H1 (cell line): ENCODE measurements at regions not wholly inside any gene's neighbourhood (a gene's known extent, or its start where the extent isn't known, plus 50 kb on each side); places are given as distances from the start of the nearest gene placed in this dataset.

Source experiments
- CTCF ChIA-PET: fragments of 300-600 bp; sonication (Branson Sonifier 250); formaldehyde crosslinking; loops from one replicate; lab custom pipeline; 2021; ENCODE audit not compliant: partially characterized antibody; lab: Charles Lee
- POLR2A ChIA-PET: fragments of 300-600 bp; sonication (Branson Sonifier 250); formaldehyde crosslinking; loops from one replicate; lab custom pipeline; 2021; ENCODE audit warnings: inconsistent platforms; ENCODE audit not compliant: partially characterized antibody; lab: Charles Lee
- DNase-seq, 2 experiments: peaks; one replicate each; pipeline versions ENCODE4 v3.0.0 to v3.0.0-alpha.2; 2010 to 2022; ENCODE audit warnings: low spot score in 2 of 2, low read depth in 1 of 2, mixed read lengths in 1 of 2
- FAIRE-seq: peaks from 2 replicates; lab custom pipeline; 2011; peaks lifted over from hg19 to GRCh38; lab: Jason Lieb, UNC
- H2AFZ ChIP-seq: 2 replicates; pipeline ENCODE4 v1.8.1; 2012; ENCODE audit warnings: low read length, inconsistent platforms
- H2AK5ac ChIP-seq: 2 replicates; pipeline ENCODE4 v1.6.1; 2013; ENCODE audit warnings: low read depth, low read length
- H2BK120ac ChIP-seq: replicated peaks from 2 replicates; pipeline ENCODE3; 2013; ENCODE audit warnings: low read depth, low read length, inconsistent platforms
- H2BK12ac ChIP-seq: 2 replicates; pipeline ENCODE4 v1.6.1; 2013; ENCODE audit warnings: low read depth, low read length
- H2BK15ac ChIP-seq: 2 replicates; pipeline ENCODE4 v1.6.1; 2013; ENCODE audit warnings: low read length
- H2BK20ac ChIP-seq: 2 replicates; pipeline ENCODE4 v1.6.1; 2013; ENCODE audit warnings: low read length
- H2BK5ac ChIP-seq: 2 replicates; pipeline ENCODE4 v1.6.1; 2013; ENCODE audit warnings: low read depth, low read length
- H3K14ac ChIP-seq: 2 replicates; pipeline ENCODE4 v1.6.1; 2013; ENCODE audit warnings: inconsistent platforms; ENCODE audit not compliant: insufficient read length
- H3K18ac ChIP-seq: 2 replicates; pipeline ENCODE4 v1.6.1; 2013; ENCODE audit warnings: low read length; ENCODE audit errors: extremely low read depth
- H3K23ac ChIP-seq: 2 replicates; pipeline ENCODE4 v1.6.1; 2013; ENCODE audit warnings: inconsistent platforms; ENCODE audit not compliant: insufficient read length
- H3K23me2 ChIP-seq: 2 replicates; pipeline ENCODE4 v1.6.1; 2013; ENCODE audit warnings: low read depth, low read length
- H3K27ac ChIP-seq: 2 replicates; pipeline ENCODE4 v1.6.1; 2011; ENCODE audit warnings: low read depth, low read length, inconsistent platforms
- H3K27me3 ChIP-seq, 4 experiments: replicated peaks in 1 of 4; 1 replicate in 1 of 4; 2 replicates in 3 of 4; pipeline versions ENCODE4 v1.6.1 to v1.8.1; 2011 to 2013; ENCODE audit warnings: low read length in 3 of 4, mild to moderate bottlenecking in 3 of 4, inconsistent platforms in 2 of 4, mixed read lengths in 2 of 4, moderate library complexity in 1 of 4; ENCODE audit not compliant: control insufficient read depth in 3 of 4, insufficient read depth in 3 of 4; ENCODE audit errors: extremely low read depth in 1 of 4
- H3K36me3 ChIP-seq, 4 experiments: 2 replicates each; pipeline versions ENCODE4 v1.6.1 to v1.8.1; 2011 to 2013; ENCODE audit warnings: mild to moderate bottlenecking in 4 of 4, low read length in 3 of 4, moderate library complexity in 2 of 4, control low read depth in 1 of 4, inconsistent platforms in 1 of 4; ENCODE audit not compliant: insufficient read depth in 4 of 4, control insufficient read depth in 2 of 4
- H3K4ac ChIP-seq: replicated peaks from 2 replicates; pipeline ENCODE3; 2013; ENCODE audit warnings: low read length, low read depth, mixed read lengths, inconsistent platforms; ENCODE audit not compliant: insufficient read length
- H3K4me1 ChIP-seq, 4 experiments: replicated peaks in 1 of 4; 1 replicate in 1 of 4; 2 replicates in 3 of 4; pipeline versions ENCODE4 v1.6.1 to v1.8.1; 2011 to 2013; ENCODE audit warnings: low read length in 3 of 4, inconsistent platforms in 2 of 4, mixed read lengths in 1 of 4; ENCODE audit not compliant: insufficient read depth in 4 of 4, control insufficient read depth in 3 of 4
- H3K4me2 ChIP-seq, 2 experiments: 2 replicates each; pipeline versions ENCODE4 v1.6.1 to v1.8.1; 2011 to 2013; ENCODE audit warnings: low read depth in 2 of 2, low read length in 2 of 2, control low read depth in 1 of 2, inconsistent platforms in 1 of 2, mild to moderate bottlenecking in 1 of 2; ENCODE audit not compliant: insufficient read depth in 1 of 2
- H3K4me3 ChIP-seq, 4 experiments: fragments of 200-600, 300-600 bp in 1 of 4; sonication (generic), shearing (Covaris generic), sonication (Bioruptor Twin) in 1 of 4; 2 replicates each; pipeline versions ENCODE4 v1.5.1 to v1.8.1; 2011 to 2016; ENCODE audit warnings: low read length in 4 of 4, low read depth in 3 of 4, control low read depth in 2 of 4, inconsistent platforms in 2 of 4, mild to moderate bottlenecking in 2 of 4, mixed read lengths in 1 of 4, moderate library complexity in 1 of 4; ENCODE audit not compliant: insufficient read depth in 2 of 4; ENCODE audit errors: extremely low read depth in 1 of 4
- H3K56ac ChIP-seq: replicated peaks from 2 replicates; pipeline ENCODE3; 2013; ENCODE audit warnings: low read depth, mild to moderate bottlenecking, mixed read lengths, low read length, inconsistent platforms; ENCODE audit not compliant: insufficient read length
- H3K79me1 ChIP-seq: 2 replicates; pipeline ENCODE4 v1.6.1; 2013; ENCODE audit warnings: low read depth, low read length, control low read depth
- H3K79me2 ChIP-seq, 2 experiments: 2 replicates each; pipeline versions ENCODE4 v1.6.1 to v1.8.1; 2012 to 2013; ENCODE audit warnings: low read length in 2 of 2, mild to moderate bottlenecking in 2 of 2, inconsistent platforms in 1 of 2; ENCODE audit not compliant: insufficient read depth in 2 of 2, control insufficient read depth in 1 of 2
- H3K9ac ChIP-seq, 4 experiments: replicated peaks in 1 of 4; 1 replicate in 1 of 4; 2 replicates in 3 of 4; pipeline versions ENCODE4 v1.6.1 to v1.8.1; 2011 to 2013; ENCODE audit warnings: low read depth in 3 of 4, low read length in 3 of 4, control low read depth in 2 of 4, mild to moderate bottlenecking in 2 of 4, moderate library complexity in 2 of 4, inconsistent platforms in 1 of 4; ENCODE audit errors: extremely low read depth in 1 of 4
- H3K9me3 ChIP-seq, 2 experiments: 2 replicates each; pipeline versions ENCODE4 v1.6.1 to v1.8.1; 2012 to 2013; ENCODE audit warnings: mild to moderate bottlenecking in 2 of 2, moderate library complexity in 2 of 2, control low read depth in 1 of 2, inconsistent platforms in 1 of 2, low read depth in 1 of 2, low read length in 1 of 2, mixed read lengths in 1 of 2; ENCODE audit not compliant: insufficient read depth in 2 of 2
- H4K20me1 ChIP-seq, 2 experiments: replicated peaks in 1 of 2; 2 replicates each; pipeline versions ENCODE3 to v1.8.1; 2011 to 2013; ENCODE audit warnings: inconsistent platforms in 2 of 2, low read length in 2 of 2, mild to moderate bottlenecking in 1 of 2; ENCODE audit not compliant: insufficient read depth in 2 of 2, control insufficient read depth in 1 of 2
- H4K5ac ChIP-seq: 2 replicates; pipeline ENCODE4 v1.6.1; 2013; ENCODE audit warnings: low read length, low read depth, mixed read lengths, inconsistent platforms; ENCODE audit not compliant: insufficient read length
- H4K8ac ChIP-seq: 2 replicates; pipeline ENCODE4 v1.8.0; 2013; ENCODE audit warnings: mild to moderate bottlenecking, moderate library complexity, low read length, inconsistent platforms; ENCODE audit not compliant: insufficient read depth; ENCODE audit errors: extremely low read depth
- H4K91ac ChIP-seq: replicated peaks from 2 replicates; pipeline ENCODE3; 2013; ENCODE audit warnings: low read length, mixed read lengths, inconsistent platforms; ENCODE audit not compliant: insufficient read length
- ATF2 ChIP-seq: IDR thresholded peaks from 2 replicates; pipeline ENCODE4 v1.6.1; 2012; ENCODE audit warnings: low read length, inconsistent platforms
- E2F6 ChIP-seq: IDR thresholded peaks from 2 replicates; pipeline ENCODE4 v1.6.1; 2012; ENCODE audit warnings: inconsistent platforms
- EZH2 ChIP-seq: fragments of 200-600 bp; sonication (generic); IDR thresholded peaks from 2 replicates; pipeline ENCODE4 v1.7.1; 2012; ENCODE audit warnings: low read depth, mild to moderate bottlenecking, moderate library complexity, low read length, inconsistent platforms; ENCODE audit not compliant: severe bottlenecking
- GABPA ChIP-seq: IDR thresholded peaks from 2 replicates; pipeline ENCODE4 v1.6.1; 2011; ENCODE audit warnings: mild to moderate bottlenecking, low read length, moderate library complexity, borderline replicate concordance; ENCODE audit not compliant: insufficient read depth
- JUND ChIP-seq: IDR thresholded peaks from 2 replicates; pipeline ENCODE4 v1.6.1; 2011; ENCODE audit warnings: mild to moderate bottlenecking, improper control_type of control experiment, low read length
- MAFK ChIP-seq: IDR thresholded peaks from 2 replicates; pipeline ENCODE4 v1.6.1; 2012; ENCODE audit warnings: low read depth, mild to moderate bottlenecking, improper control_type of control experiment, low read length
- RFX5 ChIP-seq: IDR thresholded peaks from 2 replicates; pipeline ENCODE4 v1.6.1; 2011; ENCODE audit warnings: low read depth, low read length, improper control_type of control experiment, borderline replicate concordance
- TAF1 ChIP-seq: IDR thresholded peaks from 2 replicates; pipeline ENCODE4 v1.6.1; 2011; ENCODE audit warnings: mild to moderate bottlenecking, low read depth, low read length
- TEAD4 ChIP-seq: IDR thresholded peaks from 2 replicates; pipeline ENCODE4 v1.6.1; 2012; ENCODE audit warnings: low read depth, low read length, inconsistent platforms, mixed read lengths
- YY1 ChIP-seq: IDR thresholded peaks from 2 replicates; pipeline ENCODE4 v1.6.1; 2011; ENCODE audit warnings: low read depth, mild to moderate bottlenecking, low read length
- WGBS, 2 experiments: shearing (Covaris generic) in 1 of 2; methylation state at CpG; one replicate each; pipeline versions ENCODE4 v1.1.6 to v1.1.7; 2013 to 2015; ENCODE audit warnings: low lambda C conversion rate in 2 of 2, mixed read lengths in 2 of 2, inconsistent platforms in 1 of 2, low coverage in 1 of 2, missing lambda C conversion rate in 1 of 2; ENCODE audit not compliant: insufficient replicate concordance in 2 of 2, insufficient coverage in 1 of 2, insufficient read length in 1 of 2; ENCODE audit errors: extremely low coverage in 1 of 2, missing lambda C conversion rate in 1 of 2; 5-methylcytosine and 5-hydroxymethylcytosine counted together

GRCh38 chr4:126520731-126521130 lies 1112.0 kb upstream of the INTU start:
- no peak overlapping the region for H3K27ac ChIP-seq
- no peak for TF ChIP-seq MAFK
- no peak for TF ChIP-seq E2F6
- no peak for TF ChIP-seq ATF2
- TF ChIP-seq RFX5: no peak
- TF ChIP-seq TAF1: no peak
- no peak for TF ChIP-seq EZH2
- no peak for TF ChIP-seq YY1
- no peak for TF ChIP-seq GABPA
- no peak for TF ChIP-seq TEAD4
- no peak for TF ChIP-seq JUND

More at GRCh38 chr4:126520731-126521130, 1112.0 kb upstream of the INTU start:
- Histone ChIP-seq H3K56ac (no peak overlapping the region), H3K23me2 (no peaks in the 10 kb centered on the region), H3K27me3 (no peaks in the 10 kb centered on the region), H2BK5ac (no peak overlapping the region), H3K79me2 (no peaks in the 10 kb centered on the region), H4K91ac (no peak overlapping the region), H3K4ac (no peak overlapping the region), H3K9ac (no peak overlapping the region), H3K18ac (no peak overlapping the region), H4K5ac (no peak overlapping the region), H4K8ac (no peak overlapping the region), H3K4me1 (no peaks in the 10 kb centered on the region), H3K23ac (no peak overlapping the region), H2BK15ac (no peak overlapping the region), H2AFZ (no peak overlapping the region), H3K14ac (no peak overlapping the region), H3K9me3 (peaks cover 3 to 6% of the 10 kb centered on the region in 2 experiments; a peak in 2 of 4 replicates), H3K4me3 (no peak overlapping the region), H2BK120ac (no peak overlapping the region), H2BK12ac (no peak overlapping the region), H4K20me1 (no peaks in the 10 kb centered on the region), H2AK5ac (no peak overlapping the region), H3K79me1 (no peaks in the 10 kb centered on the region), H2BK20ac (no peak overlapping the region), H3K4me2 (no peak overlapping the region), H3K36me3 (no peaks in the 10 kb centered on the region)
- no peak for DNase-seq
- CTCF ChIA-PET: no interaction called here
- 82% methylated on average over 1 of the region's 1 CpG; no CpG with 5 or more reads in 1 of the 2 experiments for WGBS, 2 experiments
- no peak for FAIRE-seq
- POLR2A ChIA-PET: no interaction called here
